Ramos (cell line): ENCODE measurements at regions not wholly inside any gene's neighbourhood (a gene's known extent, or its start where the extent isn't known, plus 50 kb on each side); places are given as distances from the start of the nearest gene placed in this dataset.

ENCODE experiments used
- in situ Hi-C: fragments of 300-500 bp; cut with MboI; formaldehyde crosslinking; loops from one replicate; pipeline ENCODE4 v1.14.3; 2022; ENCODE audit warnings: low sequenced_read_pairs; ENCODE audit not compliant: unreplicated experiment

GRCh38 chrX:110408949-110409588 lies 50.4 kb downstream of the RTL9 start:
- in situ Hi-C loops, result loop anchor here (5.0 kb wide), 1 partner anchor 252 kb away; no protein-coding TSS in a partner anchor

GRCh38 chrX:110409925-110410324 lies 51.3 kb downstream of the RTL9 start:
- in situ Hi-C loops, result loop anchor here (5.0 kb wide), 1 partner anchor 253 kb away; no protein-coding TSS in a partner anchor

- in situ Hi-C loops, result no loop called here
Measured at GRCh38 chrX:110410603-110411002, 52.0 kb downstream of the RTL9 start.

- in situ Hi-C loops, result no loop called here
Measured at GRCh38 chrX:110412971-110413726, 54.5 kb downstream of the RTL9 start.

- in situ Hi-C loops, result no loop called here
Measured at GRCh38 chrX:110413727-110414124, 55.1 kb downstream of the RTL9 start.

- in situ Hi-C loops, result no loop called here
Measured at GRCh38 chrX:110414273-110414672, 55.6 kb downstream of the RTL9 start.

GRCh38 chrX:110414679-110415439 lies 56.2 kb downstream of the RTL9 start:
- in situ Hi-C loops, result no loop called here

- in situ Hi-C loops, result no loop called here
Measured at GRCh38 chrX:110415440-110416170, 57.0 kb downstream of the RTL9 start.

GRCh38 chrX:110417128-110417527 lies 58.5 kb downstream of the RTL9 start:
- in situ Hi-C loops, result no loop called here

GRCh38 chrX:110418316-110419235 lies 59.9 kb downstream of the RTL9 start:
- in situ Hi-C loops, result no loop called here

- in situ Hi-C loops, result no loop called here
Measured at GRCh38 chrX:110419512-110419911, 60.9 kb downstream of the RTL9 start.

- in situ Hi-C loops, result no loop called here
Measured at GRCh38 chrX:110420771-110421499, 62.3 kb downstream of the RTL9 start.

- in situ Hi-C loops, result no loop called here
Measured at GRCh38 chrX:110421500-110422455, 63.1 kb downstream of the RTL9 start.

GRCh38 chrX:110425222-110426154 lies 66.8 kb downstream of the RTL9 start:
- in situ Hi-C loops, result no loop called here

GRCh38 chrX:110426155-110426504 lies 67.5 kb downstream of the RTL9 start:
- in situ Hi-C loops, result no loop called here

GRCh38 chrX:110427076-110427475 lies 68.4 kb downstream of the RTL9 start:
- in situ Hi-C loops, result no loop called here

GRCh38 chrX:110428144-110428543 lies 69.5 kb downstream of the RTL9 start:
- in situ Hi-C loops, result no loop called here
